ENCODE measurements at regions not wholly inside any gene's neighbourhood (a gene's known extent, or its start where the extent isn't known, plus 50 kb on each side); places are given as distances from the start of the nearest gene placed in this dataset.
A peak's percentile ranks its signal among the peaks of the same experiment; 100 is the strongest.

GRCh38 chr3:124577494-124578167 is 152.6 kb upstream of the UMPS start:
- DNase-seq (ENCODE audit: low read depth) = no peak

GRCh38 chr3:124579641-124580040 is 150.6 kb upstream of the UMPS start:
- no peak for DNase-seq (ENCODE audit: low read depth)

- DNase-seq (ENCODE audit: low read depth) = no peak
Observed at GRCh38 chr3:124582196-124582595, 148.1 kb upstream of the UMPS start.

- no peak for DNase-seq (ENCODE audit: low read depth)
Observed at GRCh38 chr3:124582621-124583395, 147.4 kb upstream of the UMPS start.

- no peak for DNase-seq (ENCODE audit: low read depth)
Observed at GRCh38 chr3:124584245-124584551, 146.1 kb upstream of the UMPS start.

- peak; percentile 20 for DNase-seq (ENCODE audit: low read depth)
Observed at GRCh38 chr3:124584552-124585391, 145.5 kb upstream of the UMPS start.

GRCh38 chr3:124586126-124587052 is 143.9 kb upstream of the UMPS start:
- no peak for DNase-seq (ENCODE audit: low read depth)

GRCh38 chr3:124587053-124587408 is 143.2 kb upstream of the UMPS start:
- peak; percentile 18 for DNase-seq (ENCODE audit: low read depth)

GRCh38 chr3:124588036-124588435 is 142.2 kb upstream of the UMPS start:
- no peak for DNase-seq (ENCODE audit: low read depth)

- DNase-seq (ENCODE audit: low read depth) = no peak
Observed at GRCh38 chr3:124588794-124589193, 141.5 kb upstream of the UMPS start.

- no peak for DNase-seq (ENCODE audit: low read depth)
Observed at GRCh38 chr3:124591699-124592098, 138.6 kb upstream of the UMPS start.

GRCh38 chr3:124592658-124593441 is 137.4 kb upstream of the UMPS start:
- no peak for DNase-seq (ENCODE audit: low read depth)

GRCh38 chr3:124593442-124593829 is 136.8 kb upstream of the UMPS start:
- DNase-seq (ENCODE audit: low read depth) = no peak

- no peak for DNase-seq (ENCODE audit: low read depth)
Observed at GRCh38 chr3:124594581-124594980, 135.7 kb upstream of the UMPS start.

GRCh38 chr3:124597273-124597672 is 133.0 kb upstream of the UMPS start:
- no peak for DNase-seq (ENCODE audit: low read depth)

GRCh38 chr3:124597979-124598378 is 132.3 kb upstream of the UMPS start:
- no peak for DNase-seq (ENCODE audit: low read depth)

GRCh38 chr3:124599147-124599765 is 131.0 kb upstream of the UMPS start:
- no peak for DNase-seq (ENCODE audit: low read depth)

GRCh38 chr3:124599779-124600693 is 130.2 kb upstream of the UMPS start:
- no peak for DNase-seq (ENCODE audit: low read depth)

GRCh38 chr3:124600765-124601164 is 129.5 kb upstream of the UMPS start:
- DNase-seq (ENCODE audit: low read depth) = no peak

GRCh38 chr3:124601190-124601589 is 129.1 kb upstream of the UMPS start:
- DNase-seq (ENCODE audit: low read depth) = no peak
